NT2/D1 (cell line): ENCODE measurements at regions not wholly inside any gene's neighbourhood (a gene's known extent, or its start where the extent isn't known, plus 50 kb on each side); places are given as distances from the start of the nearest gene placed in this dataset.

Source experiments
- DNase-seq: peaks from one replicate; pipeline ENCODE4 v3.0.0-alpha.2; 2011; ENCODE audit warnings: low read depth, low spot score
- H3K27me3 ChIP-seq: 2 replicates; pipeline ENCODE4 v1.6.0; 2011; ENCODE audit warnings: mild to moderate bottlenecking; ENCODE audit not compliant: insufficient read length, insufficient read depth
- H3K36me3 ChIP-seq: 2 replicates; pipeline ENCODE4 v1.6.1; 2011; ENCODE audit warnings: mild to moderate bottlenecking, low read length, mixed read lengths; ENCODE audit not compliant: insufficient read depth, insufficient read length
- H3K4me1 ChIP-seq: 2 replicates; pipeline ENCODE4 v1.5.1; 2011; ENCODE audit not compliant: insufficient read depth, insufficient read length
- H3K4me3 ChIP-seq: 2 replicates; pipeline ENCODE4 v1.5.1; 2011; ENCODE audit warnings: low read depth; ENCODE audit not compliant: insufficient read length
- H3K9ac ChIP-seq: 2 replicates; pipeline ENCODE4 v1.6.0; 2011; ENCODE audit warnings: low read depth; ENCODE audit not compliant: insufficient read length
- H3K9me3 ChIP-seq: 2 replicates; pipeline ENCODE4 v1.5.1; 2011; ENCODE audit warnings: mild to moderate bottlenecking, low read length; ENCODE audit not compliant: insufficient read depth
- SUZ12 ChIP-seq: IDR thresholded peaks from 2 replicates; pipeline ENCODE4 v1.6.1; 2011; ENCODE audit not compliant: insufficient read length, insufficient read depth; ENCODE audit errors: extremely low read depth
- YY1 ChIP-seq: IDR thresholded peaks from 2 replicates; pipeline ENCODE4 v1.6.1; 2011; ENCODE audit not compliant: insufficient read length, insufficient read depth
- ZNF274 ChIP-seq: IDR thresholded peaks from 2 replicates; pipeline ENCODE4 v1.6.1; 2011; ENCODE audit warnings: mild to moderate bottlenecking, low read depth, low read length

DNA sequence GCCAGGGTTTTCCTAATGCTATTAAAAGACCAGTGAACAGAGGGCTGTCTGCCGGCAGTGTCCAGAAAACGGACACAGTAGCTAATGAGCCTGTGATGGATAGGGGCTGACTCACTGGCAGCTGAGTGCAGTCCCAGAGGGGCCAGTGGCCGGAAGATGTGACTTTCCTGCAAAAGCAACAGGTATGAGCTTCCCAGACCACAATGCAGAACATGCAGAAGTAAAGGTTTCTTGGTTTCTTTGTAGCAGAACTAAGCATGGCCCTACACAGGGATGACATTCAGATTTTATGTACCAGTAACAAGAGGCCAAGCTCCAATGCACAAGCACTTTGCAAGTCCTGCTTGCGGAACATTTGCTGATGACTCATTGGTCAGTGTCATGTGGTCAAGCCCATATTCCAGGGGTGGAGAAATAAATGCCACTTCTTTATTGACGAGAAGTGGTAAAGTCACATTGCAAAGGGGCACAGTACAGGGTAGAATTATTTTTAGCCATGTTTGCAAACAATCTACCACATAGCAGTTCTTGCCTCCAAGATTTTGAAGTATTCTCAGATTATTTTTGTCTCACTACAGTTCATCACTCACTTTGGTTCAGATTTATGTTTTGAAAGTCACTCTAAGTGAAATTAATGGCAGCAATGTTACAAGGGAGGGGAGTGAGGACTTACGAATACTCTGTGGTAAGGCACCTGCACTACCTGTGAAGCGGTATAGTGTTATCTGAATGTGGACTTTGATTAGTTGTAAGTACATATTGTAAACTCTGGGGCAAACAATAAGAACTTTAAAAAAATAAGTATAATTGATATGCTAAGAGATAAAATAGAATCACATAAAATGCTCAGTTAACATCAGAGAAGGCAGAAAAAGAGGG lies 263.3 kb downstream of the ABHD5 start:
- H3K36me3 ChIP-seq = no peaks in the 10 kb centered on the region
- DNase-seq = no peak
- no peak overlapping the region for H3K4me3 ChIP-seq
- peaks cover 4% of the 10 kb centered on the region for H3K4me1 ChIP-seq
- TF ChIP-seq ZNF274 (no peak), YY1 (no peak), SUZ12 (no peak)
- no peak overlapping the region for H3K9ac ChIP-seq
- no peaks in the 10 kb centered on the region for H3K9me3 ChIP-seq
- H3K27me3 ChIP-seq = peaks cover 2% of the 10 kb centered on the region

DNA sequence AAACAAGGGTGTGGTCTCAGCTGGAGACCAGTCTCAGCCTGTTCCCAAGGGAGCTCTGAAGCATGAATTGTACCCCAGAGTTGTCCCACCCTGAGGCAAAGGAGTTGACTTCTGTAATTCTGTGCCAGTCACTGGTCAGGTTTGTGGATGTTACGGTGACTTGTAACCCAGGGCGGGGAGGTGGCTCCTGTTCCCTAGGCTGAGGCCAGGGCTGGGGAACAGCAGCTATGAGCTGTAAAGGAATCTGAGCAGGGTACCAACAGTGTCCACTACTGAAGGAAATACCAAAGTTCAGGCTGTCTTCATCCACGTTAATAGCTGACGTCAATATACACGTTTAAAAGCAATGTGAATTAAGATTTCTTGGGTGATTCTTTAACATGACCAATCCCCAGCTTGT lies 266.2 kb downstream of the ABHD5 start:
- TF ChIP-seq SUZ12 = no peak
- Histone ChIP-seq H3K9ac (no peak overlapping the region), H3K9me3 (no peaks in the 10 kb centered on the region), H3K27me3 (no peaks in the 10 kb centered on the region), H3K4me1 (peaks cover 9% of the 10 kb centered on the region), H3K36me3 (no peaks in the 10 kb centered on the region), H3K4me3 (no peak overlapping the region)
- no peak for DNase-seq

DNA sequence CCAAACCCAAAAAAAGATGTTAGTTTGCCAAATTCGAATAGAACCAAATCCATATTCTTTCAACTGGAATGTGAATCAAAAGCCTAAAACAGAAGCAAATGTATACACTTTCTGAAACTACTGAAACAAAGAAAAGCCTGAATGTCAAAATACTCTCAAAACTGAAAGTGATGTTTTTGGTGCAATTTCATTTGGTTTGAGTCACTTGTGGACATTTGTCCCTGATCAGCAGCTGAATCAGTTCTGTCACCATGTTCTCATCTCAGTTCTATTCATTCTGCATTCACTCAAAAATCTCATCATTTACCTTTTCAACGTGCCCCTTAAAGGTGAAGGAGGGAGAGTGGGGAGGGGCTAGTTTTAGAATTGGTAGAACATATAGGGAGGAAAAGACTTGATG lies 266.8 kb downstream of the ABHD5 start:
- TF ChIP-seq YY1 (no peak), ZNF274 (no peak), SUZ12 (no peak)
- no peaks in the 10 kb centered on the region for H3K9me3 ChIP-seq
- H3K36me3 ChIP-seq = no peaks in the 10 kb centered on the region
- no peaks in the 10 kb centered on the region for H3K27me3 ChIP-seq
- peaks cover 9% of the 10 kb centered on the region for H3K4me1 ChIP-seq
- no peak overlapping the region for H3K4me3 ChIP-seq
- DNase-seq = no peak
- no peak overlapping the region for H3K9ac ChIP-seq

DNA sequence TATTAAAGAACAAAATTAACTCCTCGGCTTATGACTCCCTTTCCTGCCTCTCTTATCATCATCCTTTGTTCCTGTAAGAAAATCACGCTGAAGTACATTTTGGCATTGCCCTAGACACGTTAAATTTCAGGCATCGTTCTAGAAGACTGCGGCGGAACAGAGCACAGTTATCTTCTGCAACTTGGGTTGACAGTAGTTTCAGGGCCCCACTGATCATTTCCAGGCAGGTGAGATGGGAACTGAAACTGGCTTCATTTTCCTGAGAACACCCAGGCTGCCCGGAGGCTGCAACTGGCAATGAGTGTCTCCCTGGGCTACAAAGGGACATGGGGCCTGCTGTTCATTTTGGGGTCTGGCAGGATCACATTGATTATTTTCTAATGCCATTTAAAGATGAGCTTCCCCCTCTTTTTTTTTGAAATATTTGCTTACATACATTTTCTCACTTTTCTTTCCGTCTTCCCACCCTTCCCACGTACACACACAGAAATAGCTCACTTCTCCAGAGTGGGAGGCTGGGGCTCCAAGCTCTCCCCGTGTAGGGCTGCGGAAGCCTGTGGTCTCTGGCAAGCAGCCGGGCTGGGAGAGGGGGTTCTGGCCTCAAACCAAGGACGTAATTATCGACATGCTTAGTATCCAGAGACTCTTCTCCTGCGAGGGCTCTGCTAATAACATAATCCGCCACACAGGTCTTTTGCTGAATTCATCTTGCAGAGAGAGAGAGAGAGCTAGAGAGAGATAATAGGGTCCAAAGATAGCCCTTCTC lies 267.4 kb downstream of the ABHD5 start:
- no peak overlapping the region for H3K9ac ChIP-seq
- DNase-seq = no peak
- H3K4me3 ChIP-seq = no peak overlapping the region
- H3K4me1 ChIP-seq = peaks cover 9% of the 10 kb centered on the region
- H3K36me3 ChIP-seq = no peaks in the 10 kb centered on the region
- H3K27me3 ChIP-seq = no peaks in the 10 kb centered on the region
- no peaks in the 10 kb centered on the region for H3K9me3 ChIP-seq
- TF ChIP-seq ZNF274 (no peak), SUZ12 (no peak), YY1 (no peak)

DNA sequence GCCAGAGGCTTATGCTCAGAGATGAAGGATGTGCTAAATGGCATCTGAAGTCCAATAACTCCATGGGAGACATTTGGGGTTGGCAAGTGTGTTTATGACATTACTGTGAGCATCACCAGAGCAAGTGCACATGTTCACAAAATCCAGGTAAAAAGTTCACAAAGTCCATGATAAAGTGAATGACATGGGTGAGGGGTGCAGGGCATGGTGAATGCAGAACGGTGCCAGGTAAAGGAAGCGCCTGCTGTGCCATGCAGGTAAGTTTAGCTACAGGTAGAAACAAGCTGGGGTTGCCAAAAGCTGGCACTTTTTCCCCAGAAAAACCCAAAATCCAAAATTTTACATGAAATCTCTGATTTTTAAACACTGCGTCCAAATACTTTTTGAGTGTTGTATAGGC lies 268.2 kb downstream of the ABHD5 start:
- H3K4me3 ChIP-seq = no peak overlapping the region
- no peaks in the 10 kb centered on the region for H3K36me3 ChIP-seq
- no peak for DNase-seq
- H3K9ac ChIP-seq = no peak overlapping the region
- no peak for TF ChIP-seq YY1
- no peaks in the 10 kb centered on the region for H3K27me3 ChIP-seq
- H3K9me3 ChIP-seq = no peaks in the 10 kb centered on the region
- peaks cover 9% of the 10 kb centered on the region for H3K4me1 ChIP-seq

DNA sequence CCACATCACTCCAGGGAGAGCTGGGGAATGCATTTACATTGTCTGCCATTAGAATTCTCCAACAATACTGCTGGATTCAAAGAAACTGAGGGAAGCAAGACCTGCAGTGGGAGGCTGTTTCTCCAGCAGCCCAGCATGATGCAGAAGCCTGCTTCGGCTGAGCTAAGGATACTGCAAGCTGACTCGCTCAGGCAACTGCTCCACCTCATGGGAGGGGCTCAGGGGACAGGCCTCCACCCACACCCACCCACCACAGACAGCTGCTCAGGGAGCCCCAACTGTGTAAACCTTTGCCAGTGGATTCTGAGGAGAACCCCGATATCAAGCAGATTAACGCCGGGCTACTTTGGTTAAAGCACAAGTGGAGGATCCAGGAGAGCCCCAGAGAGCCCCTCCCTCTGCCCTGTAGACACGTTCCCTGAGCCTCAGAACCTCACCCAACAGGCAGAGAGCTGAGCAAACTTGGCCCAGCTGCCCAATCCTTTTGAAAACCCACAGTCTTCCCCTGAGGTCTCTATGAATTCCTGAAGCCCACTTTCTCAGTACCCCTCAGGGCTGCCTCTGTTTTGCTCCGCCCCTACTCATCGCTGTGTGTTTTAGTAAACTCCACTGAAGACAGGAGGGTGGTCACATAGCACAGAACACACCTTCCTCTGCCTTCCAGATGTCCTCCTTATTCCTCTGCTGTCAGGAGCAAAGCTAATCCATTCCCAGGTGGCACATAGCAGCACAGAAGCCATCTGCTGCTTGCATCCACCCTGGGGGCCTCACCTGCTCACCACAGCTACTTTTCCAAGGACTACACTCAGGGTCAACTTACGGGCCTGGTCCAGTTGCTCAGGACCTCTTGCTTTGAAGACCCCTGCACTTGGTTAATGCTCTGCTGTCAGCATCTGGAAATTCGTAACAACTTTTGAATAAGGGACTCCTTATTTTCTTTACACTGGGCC lies 269.0 kb downstream of the ABHD5 start:
- H3K27me3 ChIP-seq = no peaks in the 10 kb centered on the region
- DNase-seq = no peak
- TF ChIP-seq ZNF274 (no peak), SUZ12 (no peak), YY1 (no peak)
- peaks cover 9% of the 10 kb centered on the region for H3K4me1 ChIP-seq
- H3K9ac ChIP-seq = no peak overlapping the region
- no peak overlapping the region for H3K4me3 ChIP-seq
- no peaks in the 10 kb centered on the region for H3K9me3 ChIP-seq
- H3K36me3 ChIP-seq = no peaks in the 10 kb centered on the region

DNA sequence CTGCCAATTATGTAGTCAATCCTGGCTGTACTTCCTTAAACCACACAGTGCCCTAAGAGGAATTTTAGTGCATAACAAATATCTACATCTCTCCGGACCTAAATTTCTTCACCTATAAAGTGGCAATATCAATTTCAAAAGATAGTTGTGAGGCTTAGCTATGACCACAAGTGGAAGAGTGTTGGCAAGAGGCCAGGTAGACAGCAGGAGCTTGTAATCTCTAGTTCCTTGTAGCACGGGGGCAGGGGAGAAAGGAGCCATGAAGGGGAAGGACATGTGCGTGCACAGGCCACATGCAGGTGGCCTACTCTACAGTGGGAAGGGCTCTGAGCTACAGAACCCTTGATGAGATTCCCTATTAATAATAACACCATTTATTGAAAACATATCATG lies 269.7 kb downstream of the ABHD5 start:
- H3K36me3 ChIP-seq = no peaks in the 10 kb centered on the region
- no peak overlapping the region for H3K4me3 ChIP-seq
- peaks cover 9% of the 10 kb centered on the region for H3K4me1 ChIP-seq
- TF ChIP-seq ZNF274 (no peak), SUZ12 (no peak), YY1 (no peak)
- H3K9ac ChIP-seq = no peak overlapping the region
- no peak for DNase-seq
- H3K9me3 ChIP-seq = no peaks in the 10 kb centered on the region
- no peaks in the 10 kb centered on the region for H3K27me3 ChIP-seq
